Endothelial cell of umbilical vein (primary cell): ENCODE measurements at regions not wholly inside any gene's neighbourhood (a gene's known extent, or its start where the extent isn't known, plus 50 kb on each side); places are given as distances from the start of the nearest gene placed in this dataset.

Source experiments
- BruUV-seq: library from RNA; stranded (reverse); fragments of 400-500 nt; replicated peaks from 2 replicates; lab custom pipeline; 2021; lab: Mats Ljungman, UMichigan
- CTCF ChIA-PET: fragments of 300-600, 350-600 bp; sonication (Branson Sonifier 250); formaldehyde crosslinking; loops from one replicate; lab custom pipeline; 2021; ENCODE audit warnings: antibody characterized with exemption, inconsistent platforms; lab: Charles Lee
- POLR2A ChIA-PET: fragments of 300-600, 350-600 bp; sonication (Branson Sonifier 250); formaldehyde crosslinking; loops from one replicate; lab custom pipeline; 2021; ENCODE audit warnings: antibody characterized with exemption, inconsistent platforms; lab: Charles Lee
- DNase-seq: peaks from one replicate; pipeline ENCODE4 v3.0.0-alpha.2; 2011; ENCODE audit warnings: low read depth, low spot score
- FAIRE-seq: peaks from 2 replicates; lab custom pipeline; 2011; peaks lifted over from hg19 to GRCh38; lab: Jason Lieb, UNC
- H2AFZ ChIP-seq: 2 replicates; pipeline ENCODE4 v1.6.0; 2012; ENCODE audit warnings: low read depth, low read length, control low read depth, inconsistent platforms
- H3K27ac ChIP-seq: 2 replicates; pipeline ENCODE4 v1.5.1; 2011; ENCODE audit warnings: low read depth, mild to moderate bottlenecking, control low read depth, low read length, moderate library complexity; ENCODE audit not compliant: insufficient read depth
- H3K27me3 ChIP-seq, 2 experiments: 2 replicates each; pipeline versions ENCODE4 v1.6.0 to v1.6.1; 2011; ENCODE audit warnings: low read length in 2 of 2, mixed read lengths in 1 of 2; ENCODE audit not compliant: control insufficient read depth in 2 of 2, insufficient read depth in 2 of 2
- H3K36me3 ChIP-seq, 2 experiments: 2 replicates in 1 of 2; 3 replicates in 1 of 2; pipeline ENCODE4 v1.5.1; 2011; ENCODE audit warnings: low read length in 2 of 2, mild to moderate bottlenecking in 1 of 2, moderate library complexity in 1 of 2; ENCODE audit not compliant: control insufficient read depth in 2 of 2, insufficient read depth in 2 of 2; ENCODE audit errors: extremely low read depth in 1 of 2
- H3K4me1 ChIP-seq: 3 replicates; pipeline ENCODE4 v1.5.1; 2011; ENCODE audit warnings: mild to moderate bottlenecking, low read length; ENCODE audit not compliant: control insufficient read depth, insufficient read depth; ENCODE audit errors: extremely low read depth
- H3K4me2 ChIP-seq: 2 replicates; pipeline ENCODE4 v1.6.1; 2011; ENCODE audit warnings: low read length, control low read depth, mixed read lengths; ENCODE audit not compliant: insufficient read depth
- H3K4me3 ChIP-seq, 3 experiments: fragments of 200-600 bp in 1 of 3; sonication (generic), shearing (Covaris generic) in 1 of 3; replicated peaks in 1 of 3; 2 replicates each; pipeline ENCODE4 v1.5.1; 2011 to 2016; ENCODE audit warnings: control low read depth in 3 of 3, low read length in 3 of 3, mild to moderate bottlenecking in 2 of 3, inconsistent platforms in 1 of 3, low read depth in 1 of 3, moderate library complexity in 1 of 3; ENCODE audit not compliant: insufficient read depth in 1 of 3
- H3K79me2 ChIP-seq: 2 replicates; pipeline ENCODE4 v1.6.0; 2012; ENCODE audit warnings: low read length, inconsistent platforms; ENCODE audit not compliant: control insufficient read depth, insufficient read depth
- H3K9ac ChIP-seq: replicated peaks from 2 replicates; pipeline ENCODE3; 2011; ENCODE audit warnings: low read length, control low read depth; ENCODE audit not compliant: insufficient read depth; ENCODE audit errors: extremely low read depth
- H3K9me1 ChIP-seq: replicated peaks from 3 replicates; pipeline ENCODE4 v1.6.0; 2011; ENCODE audit warnings: mild to moderate bottlenecking, low read length; ENCODE audit not compliant: control insufficient read depth, insufficient read depth; ENCODE audit errors: extremely low read depth
- H3K9me3 ChIP-seq: replicated peaks from 2 replicates; pipeline ENCODE4 v1.5.1; 2012; ENCODE audit warnings: low read length, inconsistent platforms; ENCODE audit not compliant: control insufficient read depth, insufficient read depth
- H4K20me1 ChIP-seq: replicated peaks from 2 replicates; pipeline ENCODE3; 2011; ENCODE audit warnings: mild to moderate bottlenecking, low read length; ENCODE audit not compliant: control insufficient read depth, insufficient read depth; ENCODE audit errors: extremely low read depth
- EZH2 ChIP-seq: IDR thresholded peaks from 2 replicates; pipeline ENCODE4 v1.6.1; 2012; ENCODE audit warnings: borderline replicate concordance, low read depth, mild to moderate bottlenecking, moderate library complexity, low read length, inconsistent platforms; ENCODE audit not compliant: severe bottlenecking
- FOS ChIP-seq: IDR thresholded peaks from 2 replicates; pipeline ENCODE4 v1.6.1; 2011; ENCODE audit warnings: mild to moderate bottlenecking, low read length, moderate library complexity, borderline replicate concordance; ENCODE audit not compliant: insufficient read depth
- GATA2 ChIP-seq: IDR thresholded peaks from 2 replicates; pipeline ENCODE4 v1.7.0; 2011; ENCODE audit warnings: low read depth, mild to moderate bottlenecking, moderate library complexity, mixed read lengths, low read length; ENCODE audit not compliant: insufficient read length, insufficient read depth
- JUN ChIP-seq: IDR thresholded peaks from 2 replicates; pipeline ENCODE4 v1.6.1; 2011; ENCODE audit warnings: borderline replicate concordance, low read depth; ENCODE audit not compliant: insufficient read length, insufficient read depth
- MYC ChIP-seq: IDR thresholded peaks from one replicate; pipeline ENCODE4 v1.6.1; 2011; ENCODE audit warnings: mild to moderate bottlenecking, low read depth, low read length
- POLR2A ChIP-seq: IDR thresholded peaks from 2 replicates; pipeline ENCODE4 v1.6.1; 2012; ENCODE audit warnings: low read depth, mild to moderate bottlenecking, control low read depth, low read length
- POLR2AphosphoS5 ChIP-seq: IDR thresholded peaks from 2 replicates; pipeline ENCODE4 v1.6.1; 2012; ENCODE audit warnings: low read depth, mild to moderate bottlenecking, control low read depth, low read length, moderate library complexity; ENCODE audit not compliant: insufficient read depth
- dilution Hi-C: fragments of 300-500 bp; cut with MboI; formaldehyde crosslinking; loops from one replicate; pipeline ENCODE4 v1.15.0; 2019; ENCODE audit warnings: low sequenced_read_pairs; ENCODE audit not compliant: extremely low pct_ligation_motif_present
- intact Hi-C: fragments of 100-400 bp; cut with micrococcal nuclease; formaldehyde crosslinking; loops from one replicate; pipeline ENCODE4 v1.10.0; 2022
- TF ChIP-seq, protein P1 (sequence below), 2 donors: IDR thresholded peaks; 1 replicate in 1 of 2; 2 replicates in 1 of 2; pipeline ENCODE4 v1.5.1; 2011; ENCODE audit warnings: low read length in 2 of 2, mild to moderate bottlenecking in 2 of 2, moderate library complexity in 2 of 2, control low read depth in 1 of 2, inconsistent platforms in 1 of 2, low read depth in 1 of 2; ENCODE audit not compliant: insufficient read depth in 1 of 2; ENCODE audit errors: extremely low read depth in 1 of 2
- TF ChIP-seq, protein P2 (sequence below): IDR thresholded peaks from 2 replicates; pipeline ENCODE4 v1.6.1; 2011; ENCODE audit not compliant: insufficient read depth, insufficient read length

DNA sequence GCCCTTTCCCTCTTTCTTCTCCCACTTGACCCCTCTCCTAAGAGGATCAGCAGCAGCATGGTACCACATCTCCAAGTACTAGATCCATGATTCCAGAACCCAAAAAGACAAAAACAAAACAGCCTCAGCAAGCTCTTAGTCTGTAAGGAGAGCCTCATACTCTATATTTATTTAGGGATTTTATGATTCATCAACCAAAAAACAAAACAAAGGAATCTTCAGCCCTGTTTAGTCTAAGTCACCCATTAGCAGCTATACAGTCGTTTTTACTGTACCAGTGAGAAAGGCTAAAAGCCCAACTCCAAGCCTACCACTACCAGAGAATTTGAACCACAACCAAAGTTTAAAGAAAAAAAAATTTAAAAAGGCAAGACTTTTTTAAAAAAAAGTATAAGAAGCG lies 1020.3 kb upstream of the CADM2 start:
- no peak overlapping the region for H2AFZ ChIP-seq
- no peaks in the 10 kb centered on the region for H4K20me1 ChIP-seq
- ChIA-PET CTCF (no interaction called here), POLR2A (no interaction called here)
- H3K9ac ChIP-seq, result no peak overlapping the region
- H3K4me1 ChIP-seq, result no peaks in the 10 kb centered on the region
- TF ChIP-seq, protein P1, sequence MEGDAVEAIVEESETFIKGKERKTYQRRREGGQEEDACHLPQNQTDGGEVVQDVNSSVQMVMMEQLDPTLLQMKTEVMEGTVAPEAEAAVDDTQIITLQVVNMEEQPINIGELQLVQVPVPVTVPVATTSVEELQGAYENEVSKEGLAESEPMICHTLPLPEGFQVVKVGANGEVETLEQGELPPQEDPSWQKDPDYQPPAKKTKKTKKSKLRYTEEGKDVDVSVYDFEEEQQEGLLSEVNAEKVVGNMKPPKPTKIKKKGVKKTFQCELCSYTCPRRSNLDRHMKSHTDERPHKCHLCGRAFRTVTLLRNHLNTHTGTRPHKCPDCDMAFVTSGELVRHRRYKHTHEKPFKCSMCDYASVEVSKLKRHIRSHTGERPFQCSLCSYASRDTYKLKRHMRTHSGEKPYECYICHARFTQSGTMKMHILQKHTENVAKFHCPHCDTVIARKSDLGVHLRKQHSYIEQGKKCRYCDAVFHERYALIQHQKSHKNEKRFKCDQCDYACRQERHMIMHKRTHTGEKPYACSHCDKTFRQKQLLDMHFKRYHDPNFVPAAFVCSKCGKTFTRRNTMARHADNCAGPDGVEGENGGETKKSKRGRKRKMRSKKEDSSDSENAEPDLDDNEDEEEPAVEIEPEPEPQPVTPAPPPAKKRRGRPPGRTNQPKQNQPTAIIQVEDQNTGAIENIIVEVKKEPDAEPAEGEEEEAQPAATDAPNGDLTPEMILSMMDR (IDR thresholded peaks at IDR 0.05; ENCODE audit: extremely low read depth in 1 of 2, insufficient read depth in 1 of 2, low read depth in 1 of 2, low read length in 2 of 2), result no peak
- TF ChIP-seq GATA2, result no peak
- TF ChIP-seq, protein P2, sequence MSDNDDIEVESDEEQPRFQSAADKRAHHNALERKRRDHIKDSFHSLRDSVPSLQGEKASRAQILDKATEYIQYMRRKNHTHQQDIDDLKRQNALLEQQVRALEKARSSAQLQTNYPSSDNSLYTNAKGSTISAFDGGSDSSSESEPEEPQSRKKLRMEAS, result no peak
- TF ChIP-seq EZH2, result no peak
- TF ChIP-seq POLR2AphosphoS5, result no peak
- no peak for TF ChIP-seq POLR2A
- TF ChIP-seq JUN, result no peak
- no peak for TF ChIP-seq FOS
- TF ChIP-seq MYC, result no peak
- no peak for DNase-seq
- FAIRE-seq, result no peak
- H3K9me3 ChIP-seq, result no peaks in the 10 kb centered on the region
- H3K4me2 ChIP-seq, result no peak overlapping the region
- H3K27ac ChIP-seq, result no peak overlapping the region
- H3K9me1 ChIP-seq, result no peaks in the 10 kb centered on the region
- intact Hi-C loops, result no loop called here
- H3K79me2 ChIP-seq, result no peaks in the 10 kb centered on the region
- H3K36me3 ChIP-seq, result no peaks in the 10 kb centered on the region
- H3K27me3 ChIP-seq, result no peaks in the 10 kb centered on the region
- no TSS peak for BruUV-seq
- dilution Hi-C loops, result no loop called here
- no peak overlapping the region for H3K4me3 ChIP-seq
